Kidney glomerular epithelial cell (primary cell): ENCODE measurements at regions not wholly inside any gene's neighbourhood (a gene's known extent, or its start where the extent isn't known, plus 50 kb on each side); places are given as distances from the start of the nearest gene placed in this dataset.
"Not testable (repeated sequence)": the region's sequence is repeated elsewhere in the genome, so short reads cannot be mapped to it uniquely, and the experiment has no call there.

Source experiments
- DNase-seq: peaks from one replicate; lab custom pipeline; 2025; lab: John Stamatoyannopoulos, UW

DNA sequence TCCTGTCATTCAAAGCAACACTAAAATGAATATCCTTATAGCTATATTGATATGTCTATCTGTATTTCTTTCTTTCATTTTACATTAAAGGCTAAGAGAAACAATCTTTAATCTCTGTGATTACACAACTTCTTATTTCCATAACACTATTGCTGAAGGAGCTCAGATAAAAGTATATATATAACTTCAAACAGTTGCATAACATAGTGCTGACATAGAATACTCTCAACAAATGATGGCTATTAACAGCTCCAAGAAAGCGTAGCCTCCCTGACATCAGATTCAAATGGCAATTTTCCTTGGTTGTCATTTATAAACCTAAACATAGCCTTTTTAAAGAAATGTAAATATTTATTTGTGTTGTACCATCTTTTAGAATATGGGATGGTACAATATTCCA lies 116.6 kb upstream of the PTPRG start:
- no peak for DNase-seq

DNA sequence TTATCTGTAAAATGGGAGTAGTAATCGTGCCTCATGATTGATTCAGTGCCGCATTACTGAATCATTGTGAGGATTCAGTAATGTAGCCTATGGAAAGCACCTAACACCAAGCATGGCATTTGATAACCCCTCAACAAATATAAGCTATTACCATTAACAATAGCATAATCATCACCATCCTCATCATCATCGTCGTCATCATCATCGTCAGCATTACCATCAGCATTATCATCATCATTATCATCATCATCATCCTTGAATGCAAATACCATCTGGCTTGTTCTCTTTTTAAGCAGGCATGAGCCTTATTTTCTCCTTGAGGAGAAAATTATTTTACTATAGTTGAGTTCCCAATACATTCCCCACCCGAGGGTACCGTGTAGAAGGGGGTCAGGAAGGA lies 115.4 kb upstream of the PTPRG start:
- DNase-seq: no peak

DNA sequence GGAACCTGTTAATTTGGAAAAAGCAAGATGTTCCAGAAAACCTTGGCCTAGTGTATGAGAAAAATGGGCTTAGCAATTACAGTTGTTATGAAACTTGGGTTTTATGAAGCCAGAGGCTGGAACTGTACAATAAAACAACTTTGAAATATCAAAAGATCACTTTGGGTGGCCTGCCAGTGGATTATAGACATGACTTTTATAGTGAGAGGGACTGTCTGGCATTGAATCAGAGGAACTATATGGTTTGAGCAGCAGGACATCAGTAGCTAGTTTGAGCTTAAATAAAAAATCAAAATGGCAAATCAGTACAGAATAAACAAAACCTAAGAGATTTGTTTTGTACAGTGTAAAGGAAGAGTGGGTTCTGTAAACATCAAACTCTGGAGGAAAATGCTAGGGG lies 115.0 kb upstream of the PTPRG start:
- no peak for DNase-seq

DNA sequence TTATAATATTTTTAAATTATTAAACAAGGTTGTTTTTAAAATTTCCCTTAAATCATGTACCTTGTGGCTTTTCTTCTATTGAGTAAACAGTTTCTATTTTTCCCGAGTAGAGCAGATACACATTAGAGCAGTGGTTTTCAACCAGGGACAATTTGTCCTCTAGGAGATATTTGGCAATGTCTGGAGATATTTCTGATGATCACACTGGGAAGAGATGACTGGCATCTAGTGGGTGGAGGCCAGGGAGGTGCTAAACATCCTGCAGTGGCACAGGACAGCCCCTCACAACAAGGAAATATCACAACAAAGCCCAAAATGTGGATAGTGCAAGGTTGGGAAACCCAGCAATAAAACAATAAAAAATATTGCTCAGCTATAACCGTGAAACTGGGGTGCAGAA lies 113.0 kb upstream of the PTPRG start:
- DNase-seq: no peak

DNA sequence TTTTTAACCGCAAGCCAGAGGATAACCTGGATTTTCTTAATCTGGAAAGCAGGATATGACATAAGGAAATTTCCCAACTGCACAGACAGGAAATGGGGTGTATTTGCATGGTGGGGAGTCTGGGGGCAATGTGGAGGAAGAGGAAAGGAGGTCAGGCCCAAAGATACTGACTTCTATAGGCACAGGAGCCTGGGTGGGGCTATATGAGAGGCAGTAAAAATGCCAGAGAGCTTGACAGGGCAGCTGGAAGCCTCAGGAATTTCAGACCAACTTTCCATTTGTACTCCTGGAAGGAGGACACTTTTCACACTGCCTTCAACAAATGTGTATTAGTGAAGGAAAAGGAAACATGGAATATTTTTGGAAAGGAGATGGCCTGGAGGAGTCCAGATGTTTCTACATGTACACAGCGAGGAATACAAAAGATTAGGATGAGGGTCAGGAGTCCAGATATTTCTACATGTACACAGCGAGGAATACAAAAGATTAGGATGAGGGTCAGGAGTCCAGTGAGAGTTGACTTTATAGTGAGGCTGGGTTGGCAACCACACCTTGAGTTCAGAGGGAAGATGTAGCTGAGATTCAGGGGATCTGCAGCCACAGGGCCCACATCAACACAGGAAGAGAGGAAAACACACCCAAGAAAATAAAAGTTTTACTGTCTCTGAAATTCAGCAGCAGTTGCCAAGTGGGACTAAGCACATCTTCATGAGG lies 111.9 kb upstream of the PTPRG start:
- no peak for DNase-seq

DNA sequence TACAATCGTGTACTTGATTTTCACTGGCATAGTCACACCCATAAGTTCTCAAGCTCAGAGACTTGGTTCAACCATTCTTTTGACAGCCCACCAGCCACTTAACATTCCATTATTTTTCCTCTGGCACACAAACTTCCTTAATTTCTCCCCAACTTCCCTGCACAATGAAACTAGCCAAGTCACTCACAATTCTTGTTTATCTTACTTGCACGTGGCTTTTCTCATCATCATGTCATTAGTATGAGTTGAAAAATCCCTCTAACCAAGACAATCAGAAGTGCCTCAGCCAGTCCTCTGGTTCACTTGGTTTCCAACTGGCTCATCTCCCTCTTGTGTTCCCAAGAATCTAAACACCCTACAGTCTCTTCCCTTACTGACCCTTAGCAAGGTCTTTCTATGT lies 110.5 kb upstream of the PTPRG start:
- DNase-seq: no peak

DNA sequence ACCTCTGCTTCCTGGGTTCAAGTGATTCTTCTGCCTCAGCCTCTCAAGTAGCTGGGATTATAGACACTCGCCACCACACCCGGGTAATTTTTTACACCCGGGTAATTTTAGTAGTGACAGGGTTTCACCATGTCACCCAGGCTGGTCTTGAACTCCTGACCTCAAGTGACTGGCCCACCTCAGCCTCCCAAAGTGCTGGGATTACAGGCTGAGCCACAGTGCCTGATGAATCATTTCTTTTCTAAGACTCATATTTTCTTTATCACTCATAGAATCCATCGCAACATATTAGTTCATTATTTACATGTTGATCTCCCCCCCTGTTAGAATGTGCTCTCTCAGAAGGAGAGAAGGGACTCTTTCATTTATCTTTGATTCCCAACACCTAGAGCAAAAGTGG lies 109.5 kb upstream of the PTPRG start:
- DNase-seq: peak; percentile 6

DNA sequence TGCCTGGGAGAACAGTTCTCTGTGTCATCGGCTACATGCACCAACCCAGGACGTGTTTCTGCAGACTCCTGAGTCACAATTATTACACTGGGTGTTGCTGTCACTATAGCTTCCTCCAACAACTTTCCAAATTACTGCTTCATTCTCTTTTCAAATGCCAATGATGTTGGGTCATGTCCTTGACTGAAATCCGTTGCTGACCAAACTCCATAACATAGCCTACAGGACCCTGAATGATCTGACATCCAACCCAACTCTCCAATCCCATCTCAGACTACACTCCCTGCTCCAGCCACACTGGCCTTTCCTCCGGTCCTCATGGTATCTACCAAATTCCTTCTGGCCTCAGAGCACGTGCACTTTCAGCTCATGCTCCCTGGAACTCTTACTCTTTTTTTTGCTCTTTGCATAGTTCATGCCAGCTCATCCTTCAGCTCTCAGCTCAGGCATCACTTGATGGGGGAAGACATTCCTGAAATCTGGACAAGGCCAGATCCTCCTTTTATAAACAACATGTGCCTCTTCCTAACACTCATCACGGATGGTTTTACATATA lies 108.8 kb upstream of the PTPRG start:
- no peak for DNase-seq

DNA sequence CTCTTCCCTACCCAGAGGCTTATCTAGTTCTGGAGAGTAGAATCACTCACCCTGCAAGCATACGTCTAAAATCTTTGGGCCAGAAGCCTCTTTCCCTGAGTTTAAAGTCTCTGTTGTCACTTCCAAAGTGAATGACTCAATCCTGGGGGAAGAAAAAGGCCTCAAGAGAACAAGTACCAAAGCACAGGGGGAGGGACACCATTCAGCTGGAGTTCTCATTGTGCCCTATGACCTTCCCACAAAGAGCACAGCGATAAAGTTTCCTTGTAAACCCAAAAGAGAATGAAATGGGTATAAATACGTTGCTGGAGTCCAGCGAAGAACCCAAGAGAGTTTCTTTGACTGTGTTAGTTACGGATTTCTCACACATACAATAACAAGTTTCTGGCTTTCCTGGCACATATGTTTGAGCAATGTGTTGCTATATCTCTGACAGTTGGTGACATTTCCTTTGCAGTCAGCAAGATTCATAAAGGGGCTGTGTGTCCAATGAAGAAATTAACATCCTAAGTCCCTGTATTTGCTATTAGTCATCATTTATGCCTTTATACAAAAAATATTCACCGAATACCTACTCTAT lies 107.3 kb upstream of the PTPRG start:
- DNase-seq: no peak

DNA sequence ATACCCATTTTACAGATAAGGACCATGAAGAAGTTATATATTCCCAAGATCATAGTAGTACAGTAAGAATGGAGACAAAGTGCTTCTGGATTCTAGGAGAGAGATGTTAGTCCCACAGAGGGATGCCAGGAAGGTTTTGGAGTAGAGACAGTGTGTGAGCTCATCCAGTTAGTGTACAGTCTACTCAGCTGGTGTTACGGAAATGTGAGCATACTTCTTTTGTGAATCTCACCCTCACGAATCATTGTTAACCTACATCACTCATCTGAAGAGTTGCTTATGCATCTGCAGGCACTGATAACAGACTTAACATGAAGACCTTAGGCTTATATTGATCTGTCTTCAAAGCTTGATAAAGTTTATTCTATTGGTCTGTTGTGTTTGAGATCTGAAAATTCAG lies 106.6 kb upstream of the PTPRG start:
- peak; percentile 20 for DNase-seq

DNA sequence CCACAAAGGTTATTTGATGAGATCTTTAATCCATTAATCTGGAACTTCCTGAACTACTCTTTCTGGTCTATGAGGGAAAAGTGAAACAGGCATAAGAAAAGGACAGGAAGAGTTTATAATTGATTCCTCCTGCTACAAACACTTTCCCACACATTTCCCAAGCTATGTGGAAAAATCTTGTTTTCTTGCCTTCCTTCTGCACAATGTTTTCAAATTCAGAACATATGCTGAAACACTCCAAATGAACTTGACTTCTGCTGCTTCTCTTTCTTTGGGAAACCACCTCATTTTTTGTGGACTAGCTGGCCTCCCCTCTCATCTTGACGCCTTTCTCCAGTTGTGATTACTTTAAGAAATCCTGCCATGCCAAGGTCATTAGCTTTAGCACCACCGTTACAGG lies 100.7 kb upstream of the PTPRG start:
- DNase-seq: no peak

DNA sequence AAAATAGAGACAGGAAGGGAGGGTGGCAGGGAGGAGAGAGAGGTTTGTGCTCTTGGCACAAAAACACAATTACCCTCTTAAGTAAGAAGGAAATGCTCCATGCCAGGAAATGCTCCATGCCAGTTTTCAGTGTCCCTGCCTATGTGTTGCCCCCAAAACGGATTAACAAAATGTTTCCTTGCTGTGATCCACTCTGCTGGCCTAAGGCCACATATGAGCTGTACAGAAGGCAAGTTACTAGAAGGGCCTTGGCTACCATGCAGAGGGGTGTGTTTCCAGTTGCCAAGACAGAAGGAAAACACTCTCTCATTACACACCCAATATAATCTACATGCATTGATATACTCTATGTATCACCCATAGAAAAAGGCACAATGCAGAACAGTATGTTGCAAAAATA lies 98.2 kb upstream of the PTPRG start:
- DNase-seq: no peak

DNA sequence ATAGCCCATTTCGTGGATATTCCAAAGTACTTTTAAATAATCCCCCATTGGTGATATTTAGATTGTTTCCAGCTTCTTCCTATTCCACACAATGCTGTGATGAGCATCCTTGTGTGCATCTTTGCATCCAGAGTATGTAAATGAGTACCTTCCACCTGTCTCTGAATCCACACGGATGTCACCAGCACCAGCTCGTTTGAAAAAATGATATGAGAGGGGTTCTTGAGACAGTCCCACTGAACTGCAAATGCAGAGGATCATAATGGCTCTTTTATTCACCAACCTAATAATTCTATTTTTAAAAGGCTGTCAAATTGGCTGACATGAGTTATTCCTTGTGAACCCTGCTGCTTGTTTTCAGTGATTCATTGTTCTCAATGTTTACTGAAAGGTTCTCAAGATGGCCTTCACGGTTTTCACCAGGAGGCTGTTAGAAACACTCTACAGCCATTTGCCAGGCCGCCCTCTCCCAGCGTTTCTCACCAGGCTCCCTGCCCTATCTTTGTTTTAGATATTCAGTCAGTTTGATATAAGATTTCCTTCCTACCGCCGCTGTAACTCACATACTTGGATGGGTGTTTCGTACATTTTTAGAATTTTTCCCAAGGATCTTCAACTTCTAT lies 96.7 kb upstream of the PTPRG start:
- no peak for DNase-seq

DNA sequence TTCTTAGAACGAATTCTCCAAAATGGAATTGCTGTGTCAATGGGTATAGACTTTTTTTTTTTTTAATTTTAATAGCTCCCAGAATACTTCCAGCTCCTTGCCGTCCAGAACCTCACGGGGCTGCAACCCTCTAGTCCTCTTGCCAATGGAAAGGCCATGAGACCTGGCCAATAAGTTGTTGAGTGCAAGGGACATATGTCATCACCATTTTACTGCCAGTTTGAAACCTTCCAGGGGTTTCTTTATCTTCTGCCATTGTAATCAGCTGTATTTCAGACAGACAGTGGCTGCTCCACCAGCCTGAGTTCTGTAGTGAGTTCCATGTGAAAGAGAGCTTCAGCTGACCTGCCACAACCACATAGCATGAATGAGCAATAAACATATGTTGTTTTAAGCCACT lies 95.0 kb upstream of the PTPRG start:
- no peak for DNase-seq

DNA sequence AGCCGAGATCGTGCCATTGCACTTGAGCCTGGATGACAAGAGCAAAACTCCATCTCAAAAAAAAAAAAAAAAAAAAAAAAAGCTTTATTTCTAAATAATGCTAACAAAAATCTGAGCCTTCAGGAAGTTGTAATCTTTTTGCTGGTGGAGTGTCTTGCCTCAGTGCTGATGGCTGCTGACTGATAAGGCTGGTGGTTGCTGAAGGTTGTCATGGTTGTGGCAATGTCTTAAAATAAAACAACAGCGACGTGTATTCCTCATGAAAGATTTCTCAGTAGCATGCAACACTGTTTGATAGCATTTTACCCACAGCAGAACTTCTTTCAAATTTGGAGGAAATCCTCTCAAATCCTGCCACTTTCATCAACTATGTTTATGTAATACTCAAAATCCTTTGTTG lies 77.4 kb upstream of the PTPRG start:
- DNase-seq: no peak

DNA sequence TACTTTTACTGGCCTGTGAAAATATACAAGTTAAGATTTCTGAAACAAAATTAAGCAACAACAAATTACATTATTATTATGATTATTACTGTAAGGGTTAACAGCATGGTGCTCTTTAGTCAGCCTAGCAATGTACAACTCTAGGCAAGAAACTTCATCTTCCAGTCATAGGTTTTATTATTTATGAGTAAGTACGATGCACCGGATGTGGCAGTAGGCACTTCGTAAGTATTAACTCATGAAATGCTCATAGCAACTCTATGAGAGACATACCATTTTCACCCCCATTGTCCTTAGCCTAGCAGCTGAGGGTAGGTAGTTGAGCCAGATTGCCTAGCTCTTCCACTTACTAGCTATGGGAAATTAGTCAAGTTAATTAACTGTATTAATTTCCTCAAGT lies 68.0 kb upstream of the PTPRG start:
- no peak for DNase-seq

DNA sequence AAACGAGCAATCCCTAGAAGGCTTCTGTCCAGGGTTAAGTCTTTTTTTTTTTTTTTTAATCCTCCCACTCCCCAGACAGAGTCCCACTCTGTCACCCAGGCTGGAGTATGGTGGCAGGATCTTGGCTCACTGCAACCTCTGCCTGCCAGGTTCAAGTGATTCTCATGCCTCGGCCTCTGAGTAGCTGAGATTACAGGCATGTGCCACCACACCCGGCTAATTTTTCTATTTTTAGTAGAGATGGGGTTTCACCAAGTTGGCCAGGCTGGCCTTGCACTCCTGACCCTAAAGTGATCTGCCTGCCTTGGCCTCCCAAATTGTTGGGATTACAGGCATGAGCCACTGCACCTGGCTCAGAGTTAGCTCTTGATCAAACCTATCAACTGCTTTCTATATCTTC lies 67.1 kb upstream of the PTPRG start:
- not testable (repeated sequence) for DNase-seq

DNA sequence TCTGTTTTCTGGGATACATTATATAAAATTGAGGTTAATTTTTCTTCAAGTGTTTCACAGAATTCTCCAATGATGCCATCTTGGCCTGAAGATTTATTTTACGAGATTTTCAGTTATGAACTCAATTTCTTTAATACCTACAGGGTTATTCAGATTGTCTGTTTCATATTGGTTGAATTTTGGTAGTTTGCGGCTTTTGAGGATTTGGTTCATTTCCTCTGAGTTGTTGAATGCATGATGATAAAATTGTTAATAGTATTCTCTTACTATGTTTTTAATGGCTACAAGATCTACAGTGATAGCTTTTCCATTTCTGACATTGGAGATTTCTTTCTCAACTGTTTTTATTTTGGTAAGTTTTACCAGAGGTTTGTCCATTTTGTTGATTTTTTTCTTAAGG lies 63.9 kb upstream of the PTPRG start:
- DNase-seq: no peak

DNA sequence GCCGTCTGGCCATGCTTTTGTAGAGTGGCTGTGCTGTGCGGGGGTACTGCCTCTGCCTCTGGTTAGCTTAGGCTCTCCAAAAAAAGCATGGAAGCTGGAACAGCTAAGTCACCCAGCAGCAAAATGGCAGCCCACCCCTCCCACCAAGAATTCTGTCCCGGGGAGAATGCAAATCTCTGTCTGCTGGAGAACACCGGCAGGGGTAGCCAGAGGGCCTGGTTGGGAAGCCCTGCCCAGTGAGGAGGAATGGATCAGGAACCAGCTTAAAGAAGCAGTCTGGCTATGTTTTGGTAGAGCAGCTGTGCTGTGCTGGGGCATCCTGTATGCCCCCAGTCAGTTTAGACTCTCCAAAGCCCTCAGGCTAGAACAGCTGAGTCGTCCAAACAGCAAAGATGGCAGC lies 56.2 kb upstream of the PTPRG start:
- DNase-seq: no peak

DNA sequence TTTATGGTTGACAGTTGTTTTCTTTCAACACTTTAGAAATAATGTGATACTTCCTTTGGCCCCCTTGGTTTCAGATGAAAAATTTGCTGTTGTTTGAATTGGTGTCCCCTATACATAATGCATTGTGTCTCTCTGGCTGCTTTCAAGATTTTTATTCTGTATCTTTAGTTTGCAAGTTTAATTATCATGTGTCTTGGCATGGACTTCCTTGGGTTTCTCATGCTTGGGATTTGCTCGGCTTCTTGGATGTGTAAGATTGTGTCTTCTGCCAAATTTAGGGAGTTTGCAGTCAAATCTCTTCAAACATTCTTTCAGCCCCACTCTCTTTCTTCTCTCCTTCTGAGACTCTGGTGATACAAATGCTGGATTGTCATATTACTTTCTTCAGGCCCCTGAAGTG lies 53.4 kb upstream of the PTPRG start:
- no peak for DNase-seq
